NT2/D1 (cell line): ENCODE measurements at regions not wholly inside any gene's neighbourhood (a gene's known extent, or its start where the extent isn't known, plus 50 kb on each side); places are given as distances from the start of the nearest gene placed in this dataset.

ENCODE experiments used
- DNase-seq: peaks from one replicate; pipeline ENCODE4 v3.0.0-alpha.2; 2011; ENCODE audit warnings: low read depth, low spot score
- H3K27me3 ChIP-seq: 2 replicates; pipeline ENCODE4 v1.6.0; 2011; ENCODE audit warnings: mild to moderate bottlenecking; ENCODE audit not compliant: insufficient read length, insufficient read depth
- H3K36me3 ChIP-seq: 2 replicates; pipeline ENCODE4 v1.6.1; 2011; ENCODE audit warnings: mild to moderate bottlenecking, low read length, mixed read lengths; ENCODE audit not compliant: insufficient read depth, insufficient read length
- H3K4me1 ChIP-seq: 2 replicates; pipeline ENCODE4 v1.5.1; 2011; ENCODE audit not compliant: insufficient read depth, insufficient read length
- H3K4me3 ChIP-seq: 2 replicates; pipeline ENCODE4 v1.5.1; 2011; ENCODE audit warnings: low read depth; ENCODE audit not compliant: insufficient read length
- H3K9ac ChIP-seq: 2 replicates; pipeline ENCODE4 v1.6.0; 2011; ENCODE audit warnings: low read depth; ENCODE audit not compliant: insufficient read length
- H3K9me3 ChIP-seq: 2 replicates; pipeline ENCODE4 v1.5.1; 2011; ENCODE audit warnings: mild to moderate bottlenecking, low read length; ENCODE audit not compliant: insufficient read depth
- SUZ12 ChIP-seq: IDR thresholded peaks from 2 replicates; pipeline ENCODE4 v1.6.1; 2011; ENCODE audit not compliant: insufficient read length, insufficient read depth; ENCODE audit errors: extremely low read depth
- YY1 ChIP-seq: IDR thresholded peaks from 2 replicates; pipeline ENCODE4 v1.6.1; 2011; ENCODE audit not compliant: insufficient read length, insufficient read depth
- ZNF274 ChIP-seq: IDR thresholded peaks from 2 replicates; pipeline ENCODE4 v1.6.1; 2011; ENCODE audit warnings: mild to moderate bottlenecking, low read depth, low read length

DNA sequence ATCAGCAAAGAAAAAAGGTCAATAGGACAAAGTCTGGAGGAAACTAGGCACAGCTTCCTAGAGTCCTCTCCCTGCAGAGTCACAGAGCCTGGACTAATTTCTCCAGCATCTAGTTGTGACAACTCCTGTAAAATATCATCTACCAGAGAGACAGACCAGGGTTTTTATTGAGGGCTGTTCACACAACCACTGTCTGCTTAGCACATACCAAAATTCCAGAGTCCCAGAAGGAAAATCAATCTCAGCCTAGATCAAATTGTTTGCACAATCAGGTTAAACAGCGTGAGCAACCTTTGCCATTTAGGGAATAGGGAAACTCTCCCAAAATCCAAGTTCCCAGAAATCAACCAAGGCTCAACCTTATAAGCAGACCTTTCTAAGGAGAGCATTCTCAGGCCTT, 190.3 kb downstream of the SYK start:
- Histone ChIP-seq H3K9me3 (0 out of 2 replicates have a peak, but pooled peaks cover 4% of the 10 kb centered on the region), H3K9ac (no peak overlapping the region), H3K4me1 (no peaks in the 10 kb centered on the region), H3K4me3 (no peak overlapping the region), H3K27me3 (no peaks in the 10 kb centered on the region), H3K36me3 (no peaks in the 10 kb centered on the region)
- DNase-seq, result no peak
- TF ChIP-seq YY1 (no peak), ZNF274 (no peak)

DNA sequence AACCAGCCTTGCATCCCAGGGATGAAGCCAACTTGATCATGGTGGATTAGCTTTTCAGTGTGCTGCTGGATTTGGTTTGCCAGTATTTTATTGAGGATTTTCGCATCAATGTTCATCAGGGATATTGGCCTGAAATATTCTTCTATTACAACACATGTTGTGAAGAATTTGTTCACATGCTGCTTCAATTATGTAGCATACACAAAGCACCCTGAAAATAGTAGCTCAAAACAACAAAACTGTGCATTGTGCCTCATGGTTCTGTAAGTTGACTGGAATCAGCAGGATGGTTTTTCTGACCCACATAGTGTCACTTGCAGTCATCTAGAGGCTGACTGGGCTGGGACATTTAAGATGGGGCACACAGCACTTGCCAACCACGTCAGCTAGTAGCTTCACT, 193.9 kb downstream of the SYK start:
- no peak for DNase-seq
- H3K9ac ChIP-seq, result no peak overlapping the region
- H3K4me1 ChIP-seq, result no peaks in the 10 kb centered on the region
- H3K9me3 ChIP-seq, result 0 out of 2 replicates have a peak, but pooled peaks cover 4% of the 10 kb centered on the region
- H3K36me3 ChIP-seq, result no peaks in the 10 kb centered on the region
- no peaks in the 10 kb centered on the region for H3K27me3 ChIP-seq
- TF ChIP-seq YY1 (no peak), ZNF274 (no peak), SUZ12 (no peak)
- H3K4me3 ChIP-seq, result no peak overlapping the region

DNA sequence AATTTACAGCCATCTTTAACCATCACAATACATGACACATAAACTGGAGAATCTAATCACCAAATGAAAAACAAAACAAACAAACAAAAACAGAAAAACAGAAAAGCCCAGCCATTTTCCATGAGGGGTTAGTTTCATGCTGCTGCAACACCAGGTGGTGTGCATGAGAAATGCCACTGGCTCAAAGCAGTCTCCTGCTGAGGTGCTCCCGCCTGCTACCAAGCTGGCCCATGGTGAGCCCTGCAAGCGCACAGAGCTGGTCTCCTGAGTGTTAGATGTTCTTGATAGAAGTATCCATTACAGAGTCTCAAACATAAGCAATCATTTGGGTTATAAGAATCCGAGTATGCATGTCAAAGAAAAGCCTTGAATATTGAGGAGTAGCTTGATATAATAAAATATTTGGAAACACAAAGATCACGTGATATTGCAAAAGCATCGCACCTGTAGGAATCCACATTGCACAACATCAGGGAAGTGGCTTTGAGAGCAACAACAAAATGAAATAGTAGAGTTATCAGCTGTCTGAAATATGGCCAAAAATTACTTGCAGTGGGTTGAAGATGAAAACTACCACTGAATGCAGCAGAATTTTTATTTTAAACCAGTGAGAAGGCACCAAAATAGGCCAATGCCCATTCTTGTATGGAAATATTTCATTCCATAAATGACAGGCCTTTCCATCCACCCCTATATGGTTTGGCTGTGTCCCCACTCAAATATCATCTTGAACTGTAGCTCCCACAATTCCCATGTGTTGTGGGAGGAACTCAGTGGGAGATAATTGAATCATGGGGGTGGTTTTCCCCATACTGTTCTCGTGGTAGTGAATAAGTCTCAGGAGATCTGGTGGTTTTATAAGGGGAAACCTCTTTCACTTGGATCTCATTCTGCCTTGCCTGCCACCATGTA, 194.8 kb downstream of the SYK start:
- no peaks in the 10 kb centered on the region for H3K4me1 ChIP-seq
- no peak for TF ChIP-seq SUZ12
- no peak for TF ChIP-seq YY1
- TF ChIP-seq ZNF274, result no peak
- H3K4me3 ChIP-seq, result no peak overlapping the region
- H3K36me3 ChIP-seq, result no peaks in the 10 kb centered on the region
- DNase-seq, result no peak
- H3K9ac ChIP-seq, result no peak overlapping the region
- no peaks in the 10 kb centered on the region for H3K27me3 ChIP-seq
- 0 out of 2 replicates have a peak, but pooled peaks cover 6% of the 10 kb centered on the region for H3K9me3 ChIP-seq

DNA sequence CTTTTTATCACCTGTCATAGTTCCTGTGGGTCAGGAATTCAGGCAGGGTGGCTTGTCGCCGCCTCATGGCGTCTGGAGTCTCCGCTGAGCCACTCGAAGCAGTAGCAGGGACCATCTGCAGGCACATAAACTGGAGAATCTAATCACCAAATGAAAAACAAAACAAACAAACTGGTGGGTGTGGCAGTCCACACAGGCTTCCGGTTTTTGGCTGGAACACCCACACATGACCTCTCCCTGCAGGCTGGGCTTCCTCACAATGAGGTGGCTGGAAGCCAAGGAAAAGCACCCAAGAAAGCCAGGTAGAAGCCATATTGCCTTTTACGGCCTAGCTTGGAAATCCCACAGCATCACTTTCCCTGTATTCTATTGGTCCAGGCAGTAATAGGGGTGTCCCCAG, 197.0 kb downstream of the SYK start:
- DNase-seq, result no peak
- Histone ChIP-seq H3K9me3 (peaks cover 24% of the 10 kb centered on the region), H3K4me1 (no peaks in the 10 kb centered on the region), H3K36me3 (no peaks in the 10 kb centered on the region), H3K4me3 (no peak overlapping the region), H3K9ac (no peak overlapping the region), H3K27me3 (no peaks in the 10 kb centered on the region)
- TF ChIP-seq ZNF274, result no peak

DNA sequence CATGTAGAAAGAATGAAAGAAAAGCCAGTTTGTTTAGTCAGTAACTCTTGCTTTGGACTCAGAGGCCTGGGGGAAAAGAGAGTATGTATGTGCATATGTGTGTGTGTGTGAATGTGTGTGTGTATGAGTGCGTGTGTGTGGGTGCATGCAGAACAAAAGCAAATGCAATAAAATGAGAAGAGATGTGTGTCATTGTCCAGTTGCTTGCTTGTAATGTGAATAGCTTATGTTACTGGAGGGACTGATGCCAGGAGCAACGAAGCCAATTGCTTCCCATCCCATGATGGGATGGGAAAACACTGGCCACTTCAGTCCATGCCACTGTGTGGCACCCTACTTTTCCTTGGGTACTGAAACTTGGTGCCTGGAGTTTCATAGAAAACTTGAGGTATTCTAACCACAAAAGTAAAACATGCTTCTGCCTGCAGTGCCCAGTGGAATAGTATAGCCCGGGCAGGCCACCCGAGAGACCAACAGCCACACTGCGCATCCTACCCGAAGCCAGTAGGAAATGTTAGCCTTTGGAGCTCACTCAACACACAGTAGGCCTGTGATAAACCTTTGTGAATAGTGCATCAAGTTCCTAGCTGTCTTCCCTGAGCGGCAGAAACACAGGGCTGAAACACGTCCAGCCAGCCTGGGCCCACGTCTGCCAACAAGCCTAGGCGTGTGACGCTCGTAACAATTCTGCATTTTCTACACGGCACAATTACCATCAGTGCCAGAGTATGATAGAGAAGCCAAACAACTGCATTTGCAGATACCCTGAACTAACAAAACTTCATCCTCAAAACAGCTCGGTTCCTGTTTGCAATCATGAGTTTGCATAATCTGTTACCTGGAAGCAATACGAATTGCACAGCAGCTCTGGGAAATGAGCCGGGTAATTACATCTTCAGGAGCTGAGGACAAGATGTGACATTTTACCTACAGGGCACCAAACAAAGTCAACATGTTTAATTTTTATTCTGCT, 198.1 kb downstream of the SYK start:
- Histone ChIP-seq H3K9me3 (peaks cover 28% of the 10 kb centered on the region), H3K4me1 (no peaks in the 10 kb centered on the region)
- DNase-seq, result no peak

DNA sequence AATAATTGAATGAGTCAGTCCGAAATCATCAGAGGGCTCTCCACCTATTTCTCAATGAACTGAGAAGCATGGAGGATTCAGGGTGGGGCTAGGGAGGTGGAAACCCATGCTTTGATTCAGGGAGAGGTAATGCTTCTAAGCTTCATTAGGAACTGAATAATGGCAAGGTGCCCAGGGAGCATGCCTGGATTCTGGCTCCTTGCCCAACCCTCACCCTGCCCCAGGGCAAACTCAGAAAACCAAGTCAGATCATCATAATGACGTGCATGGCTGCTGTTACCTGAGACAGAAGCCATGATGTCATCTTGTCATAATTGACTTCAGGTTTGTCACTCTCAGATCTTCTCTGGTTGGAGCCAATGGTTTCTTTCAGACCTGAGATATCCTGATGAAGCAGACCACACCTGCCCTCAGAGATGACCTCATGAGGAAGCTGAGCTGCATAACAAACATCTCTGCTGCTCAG, 199.6 kb downstream of the SYK start:
- H3K36me3 ChIP-seq, result no peaks in the 10 kb centered on the region
- H3K27me3 ChIP-seq, result no peaks in the 10 kb centered on the region
- TF ChIP-seq YY1 (no peak), SUZ12 (no peak), ZNF274 (no peak)
- DNase-seq, result no peak
- H3K9ac ChIP-seq, result no peak overlapping the region
- H3K4me1 ChIP-seq, result no peaks in the 10 kb centered on the region
- H3K9me3 ChIP-seq, result peaks cover 28% of the 10 kb centered on the region
- no peak overlapping the region for H3K4me3 ChIP-seq

More for the DNA sequence above, 198.1 kb downstream of the SYK start:
- no peak for TF ChIP-seq SUZ12
- TF ChIP-seq ZNF274, result no peak
- no peak for TF ChIP-seq YY1
- Histone ChIP-seq H3K36me3 (no peaks in the 10 kb centered on the region), H3K9ac (no peak overlapping the region), H3K27me3 (no peaks in the 10 kb centered on the region), H3K4me3 (no peak overlapping the region)

DNA sequence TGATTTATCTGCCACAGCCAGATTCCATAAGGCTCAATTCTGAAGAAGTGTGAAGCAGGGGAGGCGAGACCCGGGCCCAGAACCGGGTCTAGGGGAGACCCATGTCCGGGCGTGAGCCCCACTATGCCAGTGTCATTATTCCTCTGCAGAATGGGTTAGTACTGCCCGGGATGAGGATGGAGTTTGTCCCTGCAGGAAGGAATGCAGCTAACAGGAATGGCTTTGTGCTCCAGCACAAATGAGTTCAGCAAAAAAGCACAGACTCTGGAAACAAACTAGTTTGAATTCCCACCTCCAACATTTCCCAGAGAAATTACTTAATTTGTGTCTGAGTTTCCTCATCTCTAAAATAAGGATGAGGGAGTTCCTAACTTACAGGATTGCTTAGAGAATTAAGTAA, 202.9 kb downstream of the SYK start:
- no peaks in the 10 kb centered on the region for H3K27me3 ChIP-seq
- H3K9me3 ChIP-seq, result peaks cover 28% of the 10 kb centered on the region
- H3K36me3 ChIP-seq, result no peaks in the 10 kb centered on the region
- H3K4me3 ChIP-seq, result no peak overlapping the region
- TF ChIP-seq ZNF274 (no peak), YY1 (no peak), SUZ12 (no peak)
- no peak for DNase-seq
- no peaks in the 10 kb centered on the region for H3K4me1 ChIP-seq
- H3K9ac ChIP-seq, result no peak overlapping the region
